ENCODE measurements at regions not wholly inside any gene's neighbourhood (a gene's known extent, or its start where the extent isn't known, plus 50 kb on each side); places are given as distances from the start of the nearest gene placed in this dataset.

- H3K27me3 ChIP-seq (replicated peaks in 2 of 5; ENCODE audit: control insufficient read depth in 4 of 5, insufficient read depth in 5 of 5, low read length in 4 of 5), result no peaks in the 10 kb centered on the region
- POLR2A ChIA-PET, result no interaction called here
- WGBS (ENCODE audit: insufficient coverage), result 86% methylated on average over 1 of the region's 2 CpGs
These were observed 80.2 kb upstream of the MAMLD1 start for GRCh38 chrX:150282953-150283352.

GRCh38 chrX:150291014-150291413, 72.1 kb upstream of the MAMLD1 start:
- Histone ChIP-seq H3K27ac (ENCODE audit: insufficient read depth in 1 of 2, low read depth in 1 of 2, low read length in 2 of 2, poor library complexity in 1 of 2, severe bottlenecking in 2 of 2) (no peak overlapping the region), H3K27me3 (replicated peaks in 2 of 5; ENCODE audit: control insufficient read depth in 4 of 5, insufficient read depth in 5 of 5, low read length in 4 of 5) (no peaks in the 10 kb centered on the region), H3K4me1 (ENCODE audit: control extremely low read depth in 1 of 4, control insufficient read depth in 4 of 4, insufficient read depth in 4 of 4, low read length in 3 of 4) (no peaks in the 10 kb centered on the region), H3K9me3 (ENCODE audit: control extremely low read depth in 1 of 5, control insufficient read depth in 4 of 5, insufficient read depth in 2 of 5, low read depth in 1 of 5, low read length in 4 of 5) (peaks cover 0 to 2% (median 0%) of the 10 kb centered on the region in 5 experiments), H3K4me3 (ENCODE audit: control insufficient read depth in 1 of 7, extremely low read depth in 1 of 7, insufficient read depth in 4 of 7, low read depth in 2 of 7, low read length in 6 of 7) (no peak overlapping the region), H3K36me3 (ENCODE audit: control insufficient read depth in 4 of 4, insufficient read depth in 4 of 4, low read length in 3 of 4) (no peaks in the 10 kb centered on the region)
- POLR2A ChIA-PET, result no interaction called here
- WGBS (ENCODE audit: insufficient coverage), result 84% methylated on average over 4 of the region's 5 CpGs
- no peak for DNase-seq
- CTCF ChIA-PET, result no interaction called here

More at GRCh38 chrX:150282953-150283352, 80.2 kb upstream of the MAMLD1 start:
- Histone ChIP-seq H3K4me1 (ENCODE audit: control extremely low read depth in 1 of 4, control insufficient read depth in 4 of 4, insufficient read depth in 4 of 4, low read length in 3 of 4) (no peaks in the 10 kb centered on the region), H3K4me3 (ENCODE audit: control insufficient read depth in 1 of 7, extremely low read depth in 1 of 7, insufficient read depth in 4 of 7, low read depth in 2 of 7, low read length in 6 of 7) (no peak overlapping the region), H3K36me3 (ENCODE audit: control insufficient read depth in 4 of 4, insufficient read depth in 4 of 4, low read length in 3 of 4) (no peaks in the 10 kb centered on the region), H3K27ac (ENCODE audit: insufficient read depth in 1 of 2, low read depth in 1 of 2, low read length in 2 of 2, poor library complexity in 1 of 2, severe bottlenecking in 2 of 2) (no peak overlapping the region), H3K9me3 (ENCODE audit: control extremely low read depth in 1 of 5, control insufficient read depth in 4 of 5, insufficient read depth in 2 of 5, low read depth in 1 of 5, low read length in 4 of 5) (no peaks in the 10 kb centered on the region)
- CTCF ChIA-PET, result no interaction called here
- no peak for DNase-seq

DNA sequence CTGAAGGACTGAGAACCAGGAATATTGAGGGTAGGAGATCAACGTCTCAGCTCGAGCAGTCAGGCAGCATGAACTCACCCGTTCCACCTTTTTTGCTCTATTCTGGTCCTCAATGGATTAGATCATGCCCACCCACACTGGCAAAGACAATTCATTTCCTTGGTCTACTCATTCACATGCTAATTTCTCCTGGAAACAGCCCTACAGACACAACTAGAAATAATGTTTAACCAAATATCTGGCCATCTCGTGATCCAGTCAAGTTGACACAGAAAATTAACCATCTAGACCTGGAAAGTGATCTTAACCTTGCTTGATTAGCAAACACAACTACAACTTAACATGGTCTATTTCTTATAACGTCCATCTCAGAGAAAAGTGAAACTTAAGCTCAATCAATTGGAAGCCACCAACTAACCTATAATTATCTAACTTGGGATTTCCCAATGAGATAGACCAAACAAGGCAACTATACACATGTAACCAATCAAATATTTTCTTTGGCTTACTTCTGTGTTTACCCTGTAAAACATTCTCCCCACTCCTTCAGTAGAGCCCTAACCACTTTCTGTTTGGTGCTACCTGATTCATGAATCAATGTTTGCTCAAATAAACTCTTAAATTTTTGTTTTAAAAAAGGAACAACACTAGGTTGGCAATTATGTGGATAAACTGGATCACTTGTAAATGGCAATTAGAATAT, 69.7 kb upstream of the MAMLD1 start:
- Histone ChIP-seq H3K9me3 (ENCODE audit: control extremely low read depth in 1 of 5, control insufficient read depth in 4 of 5, insufficient read depth in 2 of 5, low read depth in 1 of 5, low read length in 4 of 5) (peaks cover 0 to 2% (median 0%) of the 10 kb centered on the region in 5 experiments), H3K4me3 (ENCODE audit: control insufficient read depth in 1 of 7, extremely low read depth in 1 of 7, insufficient read depth in 4 of 7, low read depth in 2 of 7, low read length in 6 of 7) (no peak overlapping the region), H3K27ac (ENCODE audit: insufficient read depth in 1 of 2, low read depth in 1 of 2, low read length in 2 of 2, poor library complexity in 1 of 2, severe bottlenecking in 2 of 2) (no peak overlapping the region), H3K4me1 (ENCODE audit: control extremely low read depth in 1 of 4, control insufficient read depth in 4 of 4, insufficient read depth in 4 of 4, low read length in 3 of 4) (no peaks in the 10 kb centered on the region), H3K27me3 (replicated peaks in 2 of 5; ENCODE audit: control insufficient read depth in 4 of 5, insufficient read depth in 5 of 5, low read length in 4 of 5) (peaks cover 0 to 2% (median 0%) of the 10 kb centered on the region in 5 experiments), H3K36me3 (ENCODE audit: control insufficient read depth in 4 of 4, insufficient read depth in 4 of 4, low read length in 3 of 4) (no peaks in the 10 kb centered on the region)
- ChIA-PET POLR2A (no interaction called here), CTCF (no interaction called here)
- DNase-seq, result no peak
- 62% methylated on average over 5 of the region's 5 CpGs for WGBS (ENCODE audit: insufficient coverage)

DNA sequence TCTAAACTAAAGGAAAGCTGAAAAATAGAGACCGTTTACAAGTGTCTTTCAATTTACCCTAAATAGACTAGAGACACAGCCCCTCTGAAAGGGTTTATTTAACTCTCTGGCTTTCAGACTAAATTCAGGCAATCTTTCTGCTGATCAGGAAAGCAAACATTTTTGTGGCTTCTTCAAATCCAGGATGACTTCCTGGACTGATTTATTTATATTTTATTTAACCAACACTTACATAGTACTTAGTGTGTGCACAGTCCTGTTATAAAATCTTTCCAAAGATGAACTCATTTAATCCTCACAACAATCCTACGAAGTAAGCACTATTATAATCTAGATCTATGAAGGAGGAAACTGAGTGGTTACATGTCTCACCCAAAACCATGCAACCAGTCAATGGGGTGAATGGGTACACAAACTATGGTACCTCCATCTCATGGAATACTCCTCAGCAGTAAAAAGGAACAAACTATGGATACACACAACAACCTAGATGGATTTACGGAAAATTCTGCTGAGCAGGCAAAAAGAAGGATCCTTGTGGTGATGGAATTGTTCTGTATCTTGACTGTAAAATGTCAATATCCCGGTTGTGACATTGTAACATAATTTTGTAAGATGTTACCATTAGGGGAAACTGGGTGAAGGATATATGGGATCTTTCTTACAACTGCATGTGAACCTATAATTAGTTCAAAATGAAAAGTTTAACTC, 64.1 kb upstream of the MAMLD1 start:
- ChIA-PET POLR2A (no interaction called here), CTCF (no interaction called here)
- Histone ChIP-seq H3K4me1 (ENCODE audit: control extremely low read depth in 1 of 4, control insufficient read depth in 4 of 4, insufficient read depth in 4 of 4, low read length in 3 of 4) (no peaks in the 10 kb centered on the region), H3K36me3 (ENCODE audit: control insufficient read depth in 4 of 4, insufficient read depth in 4 of 4, low read length in 3 of 4) (no peaks in the 10 kb centered on the region), H3K27ac (ENCODE audit: insufficient read depth in 1 of 2, low read depth in 1 of 2, low read length in 2 of 2, poor library complexity in 1 of 2, severe bottlenecking in 2 of 2) (no peak overlapping the region), H3K27me3 (replicated peaks in 2 of 5; ENCODE audit: control insufficient read depth in 4 of 5, insufficient read depth in 5 of 5, low read length in 4 of 5) (peaks cover 0 to 5% (median 0%) of the 10 kb centered on the region in 5 experiments), H3K9me3 (ENCODE audit: control extremely low read depth in 1 of 5, control insufficient read depth in 4 of 5, insufficient read depth in 2 of 5, low read depth in 1 of 5, low read length in 4 of 5) (no peaks in the 10 kb centered on the region), H3K4me3 (ENCODE audit: control insufficient read depth in 1 of 7, extremely low read depth in 1 of 7, insufficient read depth in 4 of 7, low read depth in 2 of 7, low read length in 6 of 7) (no peak overlapping the region)
- no peak for DNase-seq
- WGBS (ENCODE audit: insufficient coverage), result 80% methylated on average over 1 of the region's 4 CpGs

GRCh38 chrX:150299579-150299978, 63.5 kb upstream of the MAMLD1 start:
- H3K9me3 ChIP-seq (ENCODE audit: control extremely low read depth in 1 of 5, control insufficient read depth in 4 of 5, insufficient read depth in 2 of 5, low read depth in 1 of 5, low read length in 4 of 5), result no peaks in the 10 kb centered on the region
- no peak for DNase-seq
- no peak overlapping the region for H3K27ac ChIP-seq (ENCODE audit: insufficient read depth in 1 of 2, low read depth in 1 of 2, low read length in 2 of 2, poor library complexity in 1 of 2, severe bottlenecking in 2 of 2)
- CTCF ChIA-PET, result no interaction called here
- H3K4me3 ChIP-seq (ENCODE audit: control insufficient read depth in 1 of 7, extremely low read depth in 1 of 7, insufficient read depth in 4 of 7, low read depth in 2 of 7, low read length in 6 of 7), result no peak overlapping the region
- peaks cover 0 to 5% (median 0%) of the 10 kb centered on the region in 5 experiments for H3K27me3 ChIP-seq (replicated peaks in 2 of 5; ENCODE audit: control insufficient read depth in 4 of 5, insufficient read depth in 5 of 5, low read length in 4 of 5)
- H3K4me1 ChIP-seq (ENCODE audit: control extremely low read depth in 1 of 4, control insufficient read depth in 4 of 4, insufficient read depth in 4 of 4, low read length in 3 of 4), result no peaks in the 10 kb centered on the region
- H3K36me3 ChIP-seq (ENCODE audit: control insufficient read depth in 4 of 4, insufficient read depth in 4 of 4, low read length in 3 of 4), result no peaks in the 10 kb centered on the region
- POLR2A ChIA-PET, result no interaction called here

GRCh38 chrX:150303386-150304097, 59.6 kb upstream of the MAMLD1 start:
- Histone ChIP-seq H3K9me3 (ENCODE audit: control extremely low read depth in 1 of 5, control insufficient read depth in 4 of 5, insufficient read depth in 2 of 5, low read depth in 1 of 5, low read length in 4 of 5) (no peaks in the 10 kb centered on the region), H3K4me3 (ENCODE audit: control insufficient read depth in 1 of 7, extremely low read depth in 1 of 7, insufficient read depth in 4 of 7, low read depth in 2 of 7, low read length in 6 of 7) (no peak overlapping the region), H3K36me3 (ENCODE audit: control insufficient read depth in 4 of 4, insufficient read depth in 4 of 4, low read length in 3 of 4) (no peaks in the 10 kb centered on the region), H3K27ac (ENCODE audit: insufficient read depth in 1 of 2, low read depth in 1 of 2, low read length in 2 of 2, poor library complexity in 1 of 2, severe bottlenecking in 2 of 2) (no peak overlapping the region), H3K4me1 (ENCODE audit: control extremely low read depth in 1 of 4, control insufficient read depth in 4 of 4, insufficient read depth in 4 of 4, low read length in 3 of 4) (peaks cover 0 to 6% (median 3%) of the 10 kb centered on the region in 4 experiments), H3K27me3 (replicated peaks in 2 of 5; ENCODE audit: control insufficient read depth in 4 of 5, insufficient read depth in 5 of 5, low read length in 4 of 5) (peaks cover 0 to 6% (median 0%) of the 10 kb centered on the region in 5 experiments)
- WGBS (ENCODE audit: insufficient coverage), result 66% methylated on average over 4 of the region's 4 CpGs
- CTCF ChIA-PET, result no interaction called here
- POLR2A ChIA-PET, result no interaction called here
- DNase-seq, result no peak

- Histone ChIP-seq H3K4me3 (ENCODE audit: control insufficient read depth in 1 of 7, extremely low read depth in 1 of 7, insufficient read depth in 4 of 7, low read depth in 2 of 7, low read length in 6 of 7) (no peak overlapping the region), H3K36me3 (ENCODE audit: control insufficient read depth in 4 of 4, insufficient read depth in 4 of 4, low read length in 3 of 4) (no peaks in the 10 kb centered on the region), H3K9me3 (ENCODE audit: control extremely low read depth in 1 of 5, control insufficient read depth in 4 of 5, insufficient read depth in 2 of 5, low read depth in 1 of 5, low read length in 4 of 5) (no peaks in the 10 kb centered on the region), H3K27ac (ENCODE audit: insufficient read depth in 1 of 2, low read depth in 1 of 2, low read length in 2 of 2, poor library complexity in 1 of 2, severe bottlenecking in 2 of 2) (no peak overlapping the region), H3K27me3 (replicated peaks in 2 of 5; ENCODE audit: control insufficient read depth in 4 of 5, insufficient read depth in 5 of 5, low read length in 4 of 5) (peaks cover 0 to 3% (median 0%) of the 10 kb centered on the region in 5 experiments), H3K4me1 (ENCODE audit: control extremely low read depth in 1 of 4, control insufficient read depth in 4 of 4, insufficient read depth in 4 of 4, low read length in 3 of 4) (peaks cover 0 to 15% (median 13%) of the 10 kb centered on the region in 4 experiments)
- ChIA-PET POLR2A (no interaction called here), CTCF (no interaction called here)
- WGBS (ENCODE audit: insufficient coverage), result 89% methylated on average over 5 of the region's 6 CpGs
- DNase-seq, result no peak
These were observed 57.1 kb upstream of the MAMLD1 start for GRCh38 chrX:150306002-150306401.
